HG03378 (cell line): ENCODE measurements at regions not wholly inside any gene's neighbourhood (a gene's known extent, or its start where the extent isn't known, plus 50 kb on each side); places are given as distances from the start of the nearest gene placed in this dataset.
A peak's percentile ranks its signal among the peaks of the same experiment; 100 is the strongest.

Experiments
- ATAC-seq: cut with Tn5 transposase; IDR thresholded peaks from one replicate; pipeline ENCODE4 v1.9.1; 2021; ENCODE audit warnings: mild to moderate bottlenecking, moderate library complexity; ENCODE audit not compliant: unreplicated experiment

DNA sequence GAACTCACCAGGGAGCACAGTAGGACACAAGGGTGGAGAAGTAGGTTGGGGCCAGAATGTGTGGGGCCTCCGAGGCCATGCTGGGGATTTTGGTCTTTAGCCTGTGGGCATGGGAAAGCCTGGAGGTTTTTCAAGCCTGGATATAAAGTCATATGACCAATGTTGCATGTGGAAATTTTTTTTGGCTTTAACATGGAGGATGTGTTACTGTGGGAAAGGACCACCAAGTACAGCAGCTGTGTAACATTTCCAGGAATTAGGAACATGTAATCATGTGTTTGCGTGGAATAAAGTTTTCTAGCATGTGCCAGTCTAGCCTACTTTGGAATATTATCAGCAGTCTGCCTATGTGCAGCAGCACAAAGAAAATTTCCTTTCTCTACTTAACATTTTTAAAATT is 78.5 kb downstream of the TNFSF18 start:
- ATAC-seq = no peak

DNA sequence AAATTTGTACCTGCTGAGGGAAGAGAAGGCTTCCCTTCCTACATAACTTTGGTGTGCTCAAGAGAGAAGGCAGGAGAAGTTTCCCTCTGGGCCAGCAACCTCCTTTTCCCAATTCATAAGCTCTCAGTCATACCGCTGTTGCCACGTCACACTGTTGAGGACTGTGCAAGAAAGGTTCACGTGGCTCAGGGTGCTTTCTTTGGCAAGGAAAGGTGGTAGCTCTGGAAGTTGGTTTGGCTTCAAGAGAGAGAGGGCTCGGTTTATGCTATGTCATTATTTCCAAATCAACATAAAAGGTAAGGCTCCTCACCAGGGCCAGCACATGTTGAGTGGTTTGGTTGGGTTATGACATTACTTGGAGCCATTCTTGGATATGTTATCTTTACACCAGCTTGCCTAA is 77.3 kb downstream of the TNFSF18 start:
- no peak for ATAC-seq

DNA sequence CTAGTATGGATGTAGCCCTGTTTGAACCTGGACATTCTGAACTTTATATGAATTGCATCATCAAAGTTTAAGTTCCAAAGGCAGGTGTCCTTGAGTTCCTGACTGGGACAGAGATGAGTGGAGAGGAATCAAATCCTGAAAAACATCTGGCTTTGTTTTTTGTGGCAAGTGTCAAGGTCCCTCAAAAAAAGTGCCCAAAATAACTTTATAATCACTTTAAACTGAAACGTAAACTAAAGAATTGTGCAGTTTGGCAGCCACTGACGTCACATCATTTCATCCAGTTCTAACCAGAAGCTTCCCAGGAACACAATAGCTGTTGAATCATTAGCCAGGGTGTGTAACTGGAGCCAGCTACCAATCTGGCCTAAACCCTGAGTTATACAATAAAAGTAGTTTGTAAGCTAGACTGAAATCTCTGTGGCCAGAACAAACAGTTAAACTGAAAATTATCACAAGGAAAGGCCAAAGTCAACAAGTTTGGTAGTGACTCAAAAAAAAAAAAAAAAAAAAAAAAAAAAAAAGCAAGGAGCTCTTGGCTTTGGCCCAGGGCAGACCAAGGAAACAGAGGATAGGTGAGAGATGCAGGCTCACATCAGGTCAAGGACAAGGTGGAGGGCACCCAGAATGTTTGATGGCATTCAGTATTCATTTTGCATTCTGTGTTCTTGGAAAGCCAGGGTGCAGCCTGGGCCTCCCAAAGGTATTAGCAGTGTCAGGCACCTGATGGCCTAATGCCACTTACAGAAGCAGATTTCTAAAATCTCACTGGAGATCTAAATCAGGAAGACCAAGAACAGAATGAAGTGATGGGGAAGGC is 74.3 kb downstream of the TNFSF18 start:
- no peak for ATAC-seq

DNA sequence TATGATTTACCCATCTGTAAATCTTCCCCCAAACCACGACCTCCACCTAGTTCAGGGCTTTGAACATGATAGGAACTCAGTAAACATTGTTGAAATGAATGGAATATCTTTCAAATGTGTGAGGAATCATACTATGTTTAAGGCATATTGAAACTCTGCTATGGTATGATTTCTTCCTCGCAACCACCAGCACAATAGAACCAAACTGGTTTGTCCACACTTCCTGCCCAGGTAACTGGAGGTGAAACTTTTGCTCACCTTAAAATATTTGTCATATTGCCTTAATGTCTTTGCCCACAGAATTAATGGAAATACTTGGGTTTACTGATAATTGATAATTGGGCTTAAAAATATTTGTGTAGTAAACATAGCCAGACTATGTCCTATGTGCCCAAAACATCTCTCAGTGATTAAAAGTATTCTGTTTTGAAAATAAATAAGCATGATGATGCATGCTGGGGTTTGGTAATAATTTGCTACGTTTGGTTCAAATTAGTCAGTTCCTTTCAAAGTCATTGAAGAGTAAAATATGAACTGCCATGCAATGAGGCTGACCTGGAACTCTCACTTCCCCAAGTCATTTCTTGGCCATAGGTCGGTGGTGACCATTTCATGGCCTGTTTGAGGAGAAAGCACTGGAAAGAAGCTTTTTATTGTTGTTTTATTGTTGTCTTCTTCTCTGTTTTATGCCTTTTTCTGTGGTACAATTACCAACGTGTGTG is 73.3 kb downstream of the TNFSF18 start:
- ATAC-seq = peak; percentile 60

DNA sequence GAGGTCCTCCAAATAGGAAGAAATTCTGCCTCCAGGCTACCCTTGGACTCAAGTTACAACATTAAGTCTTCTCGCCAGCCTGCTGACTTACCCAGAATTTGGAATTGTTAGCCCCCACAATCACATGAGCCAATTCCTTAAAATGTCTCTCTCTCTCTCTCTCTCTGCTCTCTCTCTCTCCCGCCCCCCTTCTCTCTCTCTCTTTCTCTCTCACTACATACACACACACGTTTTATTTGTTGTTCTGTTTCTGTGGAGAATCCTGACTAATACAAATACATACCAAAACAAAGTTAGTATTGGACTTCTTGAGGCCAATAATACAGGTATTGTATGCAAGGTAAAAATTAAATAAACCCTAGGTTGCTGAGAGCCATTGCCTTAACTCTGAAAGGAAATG is 72.1 kb downstream of the TNFSF18 start:
- ATAC-seq = no peak

DNA sequence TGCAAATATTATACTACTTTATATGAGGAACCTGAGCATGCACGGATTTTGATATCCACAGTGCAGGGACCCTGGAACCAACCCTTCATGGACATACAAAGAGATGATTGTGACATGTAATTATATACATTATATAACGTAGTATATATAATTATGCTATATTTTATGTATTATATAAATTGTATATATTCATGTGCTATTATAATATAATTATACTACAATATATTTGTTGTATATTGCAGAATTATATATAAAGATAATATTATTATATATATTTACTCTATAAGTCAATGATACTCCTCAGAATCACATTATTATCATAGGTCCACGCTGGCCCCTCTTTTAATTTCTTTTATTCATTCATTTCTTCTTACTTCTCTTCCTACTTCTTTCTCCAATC is 70.9 kb downstream of the TNFSF18 start:
- ATAC-seq = no peak

DNA sequence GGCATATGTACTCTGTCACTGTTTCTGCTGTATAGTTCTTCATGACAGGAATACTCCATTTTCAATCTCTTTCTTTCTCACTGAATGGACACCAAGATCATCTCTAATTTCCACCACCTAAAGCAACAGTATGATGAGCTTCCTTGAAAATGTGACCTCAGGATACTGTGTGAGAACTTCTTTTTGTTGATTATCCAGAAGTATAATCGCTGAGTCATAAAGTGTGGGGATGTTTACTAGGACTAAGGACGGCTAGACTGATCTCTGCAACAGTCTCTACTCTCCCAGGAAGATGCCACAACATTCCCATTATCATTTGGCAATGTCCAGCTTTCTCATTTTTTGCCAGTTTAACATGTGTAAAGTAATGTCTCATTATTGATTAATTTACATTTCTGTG is 70.3 kb downstream of the TNFSF18 start:
- no peak for ATAC-seq

DNA sequence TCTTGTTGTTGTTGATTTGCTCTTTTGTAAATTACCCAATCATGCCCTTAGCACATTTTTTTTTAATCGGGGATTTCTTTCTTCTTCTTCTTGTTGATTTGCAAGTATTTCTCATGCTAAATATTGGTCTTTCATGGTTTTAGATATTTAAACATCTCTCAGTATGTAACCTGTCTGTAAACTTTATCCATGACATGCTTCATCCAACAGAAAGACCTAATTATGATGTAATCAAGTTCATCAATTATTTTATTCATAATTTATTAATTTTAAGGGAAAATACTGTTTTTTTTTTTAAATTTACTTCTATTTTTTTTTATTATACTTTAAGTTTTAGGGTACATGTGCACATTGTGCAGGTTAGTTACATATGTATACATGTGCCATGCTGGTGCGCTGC is 69.8 kb downstream of the TNFSF18 start:
- no peak for ATAC-seq
